SHP77 (cell line): ENCODE measurements at regions not wholly inside any gene's neighbourhood (a gene's known extent, or its start where the extent isn't known, plus 50 kb on each side); places are given as distances from the start of the nearest gene placed in this dataset.
"Not testable (repeated sequence)": the region's sequence is repeated elsewhere in the genome, so short reads cannot be mapped to it uniquely, and the experiment has no call there.

Source experiments
- DNase-seq, 2 experiments: peaks; one replicate each; lab custom pipeline; 2025; lab: John Stamatoyannopoulos, UW

DNA sequence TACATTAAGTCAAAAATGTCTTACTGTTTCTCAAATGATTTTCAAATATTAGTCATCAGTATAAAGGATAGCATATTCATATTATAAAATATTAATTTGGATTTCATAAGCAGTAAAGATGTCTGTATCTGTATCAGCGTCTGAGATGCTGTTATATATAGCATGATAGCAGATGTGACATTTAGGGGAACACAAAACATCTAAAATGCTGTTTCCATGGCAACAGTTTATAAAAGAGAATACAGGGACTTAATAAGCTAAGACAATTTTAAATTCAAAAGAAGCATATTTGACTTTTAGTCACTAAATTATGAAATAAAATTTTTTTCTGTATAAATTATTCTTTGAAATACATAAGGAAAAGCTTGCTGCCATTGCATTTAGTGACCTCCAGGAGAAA lies 432.2 kb downstream of the PDGFC start:
- DNase-seq: no peak

DNA sequence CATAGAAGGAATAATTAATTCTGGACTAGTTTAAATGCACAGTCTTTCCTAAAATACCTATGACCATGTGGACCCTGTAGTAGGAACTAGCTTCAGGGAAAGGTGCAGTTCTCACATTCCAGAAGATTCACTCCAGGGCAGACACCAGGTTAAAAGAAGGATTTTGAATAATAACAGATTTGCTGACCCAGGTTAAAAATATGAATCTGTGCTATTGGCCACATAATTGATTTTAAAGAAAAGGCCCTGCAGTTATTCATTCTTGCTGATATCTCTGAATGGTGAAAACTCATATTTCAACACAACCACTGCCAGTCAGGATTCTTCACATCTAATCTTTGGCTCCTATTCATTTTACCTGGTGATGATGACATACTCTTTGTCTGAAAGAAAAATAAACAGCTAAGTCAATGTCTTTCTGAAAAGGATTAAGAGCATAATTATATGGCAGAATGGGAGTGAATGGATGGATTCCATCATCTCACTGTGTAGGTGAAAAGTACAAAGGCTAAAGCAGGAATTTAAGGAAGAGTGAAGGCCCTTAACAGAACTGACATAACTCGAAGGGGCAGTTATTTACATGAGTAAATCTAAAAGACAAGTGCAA lies 432.8 kb downstream of the PDGFC start:
- DNase-seq: no peak

DNA sequence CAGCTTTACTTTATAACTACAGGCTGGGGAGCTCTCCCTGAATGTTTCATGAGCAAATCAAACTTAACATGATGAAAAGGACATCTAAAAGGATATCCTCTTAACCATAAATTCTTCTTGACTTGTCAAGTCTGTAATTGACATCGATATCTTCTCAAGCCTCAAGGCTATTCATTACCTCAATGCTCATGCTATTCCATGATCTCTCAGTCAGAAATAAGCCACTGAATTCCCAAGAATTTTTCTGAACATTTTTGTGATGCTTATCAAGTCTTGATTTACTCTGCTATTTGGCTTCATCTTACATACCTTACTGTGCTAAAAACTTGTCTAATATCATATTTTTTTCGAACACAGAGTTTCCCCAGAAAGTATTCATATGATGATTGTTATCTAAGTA lies 433.4 kb downstream of the PDGFC start:
- no peak for DNase-seq

DNA sequence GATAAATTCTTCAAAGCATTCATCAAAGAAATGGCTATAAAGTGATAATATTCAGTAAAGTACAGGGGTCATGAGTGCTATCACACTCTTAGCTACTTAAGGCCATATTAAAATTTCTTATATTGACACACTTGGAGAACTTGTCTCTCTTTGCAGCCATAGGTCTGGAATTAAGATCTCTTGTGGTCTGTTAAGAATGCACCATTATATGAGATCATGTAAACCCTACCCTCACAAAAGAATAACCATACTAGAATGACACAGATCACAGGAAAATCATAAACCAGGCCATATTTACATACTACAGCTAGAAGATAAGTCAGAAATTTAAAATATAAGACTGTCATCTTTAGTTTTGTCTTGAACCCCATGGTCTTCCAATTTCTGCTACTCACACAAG lies 434.3 kb downstream of the PDGFC start:
- DNase-seq: no peak

DNA sequence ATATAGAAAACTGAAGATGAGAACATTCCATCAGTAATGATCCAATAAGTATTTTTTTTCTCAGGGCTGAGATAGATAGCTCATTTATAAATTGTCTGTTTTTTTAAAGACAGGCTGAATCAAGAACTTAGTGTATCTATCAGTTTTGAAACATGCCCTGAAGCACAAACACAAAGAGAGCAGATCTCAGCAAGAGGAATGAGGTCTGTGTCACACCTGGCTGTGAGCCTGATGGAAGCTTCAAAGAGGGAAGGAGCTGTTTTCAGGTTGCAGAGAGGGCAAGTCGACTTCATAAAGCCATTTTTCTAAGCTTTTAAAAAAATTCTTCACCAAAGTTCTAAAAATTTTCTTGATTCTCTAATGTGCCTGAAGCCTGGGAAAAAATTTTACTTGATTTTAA lies 434.9 kb downstream of the PDGFC start:
- no peak for DNase-seq

DNA sequence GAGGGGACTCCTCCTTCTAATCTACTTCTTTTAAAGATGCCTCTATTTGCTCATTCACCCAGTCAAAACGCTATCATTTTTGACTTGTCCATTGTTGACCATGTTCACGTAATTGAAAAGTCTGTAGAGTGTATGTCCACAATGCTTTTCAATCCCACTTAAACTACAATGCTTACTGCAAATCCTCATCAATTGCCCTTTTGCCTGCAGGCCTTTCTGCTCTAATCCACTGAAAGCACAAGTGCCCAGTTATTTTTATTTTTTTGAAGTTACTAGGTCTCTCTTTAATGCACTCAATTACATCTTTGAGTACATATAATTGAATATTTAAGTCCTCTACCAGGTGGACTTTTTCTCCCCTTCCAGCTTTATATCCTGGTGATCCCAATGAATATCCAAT lies 437.4 kb downstream of the PDGFC start:
- no peak for DNase-seq

DNA sequence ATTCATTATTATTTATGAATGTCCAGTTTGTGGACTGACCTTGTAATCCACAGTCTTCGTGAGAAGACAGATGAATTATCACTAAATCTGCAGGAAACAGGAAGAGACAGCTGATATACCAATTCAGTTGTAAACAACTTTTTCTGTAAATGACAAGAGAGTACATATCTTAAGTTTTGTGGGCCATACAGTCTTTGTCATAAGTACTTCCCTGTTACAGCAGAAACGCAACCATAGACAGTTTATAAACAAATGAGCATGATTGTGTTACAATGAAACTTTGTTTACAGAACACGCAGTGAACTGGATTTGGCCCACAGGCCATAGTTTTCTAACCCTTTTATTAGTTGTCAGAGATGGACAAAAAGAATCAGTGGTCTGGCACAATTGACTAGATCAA lies 443.4 kb downstream of the PDGFC start:
- no peak for DNase-seq

DNA sequence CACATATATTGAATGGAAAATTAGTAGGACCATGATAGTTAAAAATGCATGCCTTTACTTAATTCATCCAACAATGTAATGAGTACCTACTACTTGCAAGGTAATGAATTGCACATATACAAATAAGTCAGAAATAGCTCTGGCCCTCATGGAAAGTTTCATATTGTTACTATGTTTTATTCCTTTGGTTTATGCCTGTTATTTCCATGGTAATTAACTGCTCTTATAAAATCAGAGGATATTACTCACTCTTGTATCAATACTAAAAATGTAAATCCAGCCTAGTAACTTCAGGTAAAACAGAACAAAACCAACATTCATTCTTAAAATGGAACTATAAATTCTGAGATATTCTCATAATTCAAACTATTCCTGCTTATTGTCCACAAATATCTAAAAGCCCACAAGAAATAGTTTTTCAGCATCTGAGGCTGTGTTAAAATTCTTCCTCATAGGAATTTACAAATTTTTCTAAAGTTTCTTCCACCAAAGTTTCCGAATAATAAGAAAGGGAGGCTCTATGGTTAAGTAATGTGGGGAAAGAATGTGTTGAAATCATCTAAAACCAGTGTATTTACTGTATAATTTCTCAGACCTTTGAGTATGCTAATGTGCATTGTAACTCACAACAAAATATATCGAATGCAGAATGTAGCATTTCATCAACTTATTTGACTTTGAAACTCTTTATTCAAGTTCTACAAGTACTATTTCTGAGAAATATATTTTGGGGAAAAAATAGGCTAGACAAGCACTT lies 444.2 kb downstream of the PDGFC start:
- DNase-seq: no peak

DNA sequence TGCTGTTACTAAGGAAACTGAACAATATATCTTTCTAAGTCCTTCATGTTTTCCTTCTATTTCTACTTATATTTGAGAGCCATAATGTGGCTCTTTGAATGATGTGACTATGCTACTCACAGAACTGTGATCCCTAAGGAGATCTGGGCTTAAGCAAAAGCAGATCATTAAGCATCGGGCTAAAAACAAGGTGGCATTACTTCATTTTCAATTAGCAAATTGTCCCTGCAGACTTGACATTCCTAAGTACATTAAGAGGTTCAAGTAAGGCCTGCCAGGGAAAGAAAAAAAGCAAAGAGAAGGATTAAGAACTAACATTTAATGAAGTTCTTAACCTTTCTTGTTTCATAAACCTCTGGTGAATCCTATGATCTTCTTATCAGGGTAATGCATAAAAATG lies 447.6 kb downstream of the PDGFC start:
- no peak for DNase-seq

DNA sequence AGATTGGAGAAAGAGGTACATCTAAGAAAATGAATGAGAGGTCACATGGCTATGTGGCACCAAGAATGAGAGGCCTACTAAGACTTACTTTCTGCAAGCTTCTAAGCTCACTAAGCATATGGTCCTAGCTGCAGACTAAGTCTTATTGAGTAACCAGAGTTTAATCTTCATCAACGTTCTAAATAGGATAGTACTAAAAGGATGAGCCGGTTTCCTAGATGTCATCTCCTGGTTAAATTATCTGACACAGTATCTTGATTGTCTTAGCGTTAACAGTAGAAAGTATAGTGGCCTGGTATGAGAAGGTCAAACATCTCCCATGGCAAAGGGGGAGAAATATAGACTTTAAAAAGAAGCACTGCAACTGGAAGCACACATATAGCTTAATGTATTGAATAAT lies 448.1 kb downstream of the PDGFC start:
- no peak for DNase-seq

DNA sequence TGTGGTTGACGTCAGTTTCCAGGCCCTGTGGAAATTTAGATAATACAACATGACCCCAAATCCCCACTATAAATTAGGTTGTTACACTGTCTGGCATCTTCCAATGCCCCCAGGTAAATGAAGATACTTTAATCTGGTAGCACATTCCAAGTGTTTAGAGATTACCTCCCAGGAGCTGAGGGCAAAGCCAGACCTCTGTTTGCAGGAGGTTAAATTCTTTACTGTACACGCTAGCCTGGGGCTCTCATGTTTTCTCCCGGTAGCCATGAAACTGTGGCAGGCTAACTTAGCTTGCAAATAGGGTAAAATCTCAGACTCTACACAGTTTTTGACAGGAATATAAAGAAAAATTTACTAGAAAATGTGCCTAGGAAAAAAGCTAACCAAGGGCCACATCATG lies 450.0 kb downstream of the PDGFC start:
- DNase-seq: no peak

DNA sequence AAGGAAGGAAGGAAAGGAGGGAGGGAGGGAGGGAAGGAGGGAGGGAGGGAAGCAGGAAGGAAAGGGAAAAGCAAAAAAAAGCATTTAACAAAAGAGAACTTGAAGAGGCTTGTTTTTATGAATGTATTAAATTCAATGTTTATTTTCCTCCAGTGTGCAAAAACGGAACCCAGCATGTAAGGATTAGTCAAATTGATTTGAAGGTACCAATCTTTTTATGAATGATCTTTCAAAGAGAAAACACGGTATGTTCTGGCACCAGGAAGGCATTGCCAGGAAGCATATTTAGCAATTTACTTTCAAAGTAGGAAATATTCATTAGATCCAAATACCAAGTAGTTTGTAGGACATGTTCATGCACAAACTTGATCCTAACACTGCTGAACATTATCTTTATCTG lies 453.6 kb downstream of the PDGFC start:
- DNase-seq: no peak

DNA sequence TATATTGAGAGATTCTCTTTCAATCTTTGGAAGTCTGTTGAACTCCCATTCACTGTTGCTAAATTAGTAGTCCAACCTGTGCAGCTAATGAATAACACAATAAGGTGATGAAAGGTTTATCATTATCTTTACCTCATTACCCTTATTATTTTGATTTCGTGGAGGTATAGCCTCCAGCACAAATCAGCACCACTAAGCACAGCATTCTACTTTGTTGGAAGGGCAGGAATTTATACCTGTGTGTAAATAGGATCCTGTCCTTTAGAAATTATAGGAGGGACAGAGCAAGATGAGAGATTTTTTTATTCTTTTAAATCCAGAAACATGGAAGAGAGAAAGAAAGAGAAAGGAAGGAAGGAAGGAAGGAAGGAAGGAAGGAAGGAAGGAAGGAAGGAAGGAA lies 454.1 kb downstream of the PDGFC start:
- DNase-seq: no peak

DNA sequence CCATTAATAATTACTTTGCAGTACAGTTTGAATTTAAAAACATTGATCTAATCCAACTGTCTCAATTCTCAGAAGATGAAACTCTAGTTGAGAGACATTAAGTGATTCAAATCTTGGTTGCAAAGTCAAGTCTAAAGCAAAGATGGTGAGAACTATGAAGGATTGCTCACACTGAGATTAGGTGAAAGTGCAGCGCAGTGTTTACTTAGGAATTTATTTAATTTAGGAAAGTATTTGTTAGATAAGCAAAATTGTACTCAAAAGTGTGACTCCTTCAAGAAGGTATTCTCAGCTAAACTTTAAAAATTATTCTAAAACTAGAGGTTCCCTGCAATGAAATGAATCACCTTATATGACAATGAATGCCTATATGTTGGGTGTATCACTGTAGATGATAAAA lies 454.9 kb downstream of the PDGFC start:
- no peak for DNase-seq

DNA sequence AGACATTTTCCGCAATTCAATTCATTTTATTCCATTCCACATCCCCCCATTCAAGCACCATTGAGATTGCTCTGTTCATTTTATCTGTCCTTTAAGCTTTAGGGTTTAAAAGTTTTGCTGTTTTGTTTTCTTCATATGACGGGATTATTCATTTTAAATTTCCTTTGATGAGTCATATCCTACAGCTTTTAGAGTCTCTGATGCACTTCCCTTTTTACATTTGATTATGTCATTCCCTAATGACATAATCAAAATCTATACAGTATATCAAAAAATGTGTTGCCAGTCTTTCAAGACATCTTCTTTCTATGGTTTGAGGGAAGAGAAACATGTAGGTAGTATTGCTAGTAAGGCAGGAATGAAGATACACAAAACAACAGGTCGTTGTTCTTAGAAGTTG lies 456.3 kb downstream of the PDGFC start:
- no peak for DNase-seq

DNA sequence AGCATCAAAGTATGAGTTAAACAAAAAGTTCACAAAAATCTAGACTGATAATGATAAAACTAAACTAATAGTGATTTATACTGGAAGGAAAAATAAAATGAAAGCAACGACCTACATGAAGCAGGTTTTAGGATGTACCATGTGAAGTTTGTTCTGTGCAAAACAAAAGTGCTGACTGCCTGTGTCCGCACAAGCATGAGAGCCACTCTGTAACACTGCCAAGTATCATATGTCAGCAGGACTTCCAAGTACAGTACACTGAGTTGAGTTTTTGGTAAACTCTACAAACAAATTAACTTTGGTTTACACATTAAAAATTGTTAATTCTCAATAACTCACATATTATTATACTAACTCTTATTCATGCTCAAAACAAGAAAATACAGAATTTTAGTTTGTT lies 459.0 kb downstream of the PDGFC start:
- no peak for DNase-seq

DNA sequence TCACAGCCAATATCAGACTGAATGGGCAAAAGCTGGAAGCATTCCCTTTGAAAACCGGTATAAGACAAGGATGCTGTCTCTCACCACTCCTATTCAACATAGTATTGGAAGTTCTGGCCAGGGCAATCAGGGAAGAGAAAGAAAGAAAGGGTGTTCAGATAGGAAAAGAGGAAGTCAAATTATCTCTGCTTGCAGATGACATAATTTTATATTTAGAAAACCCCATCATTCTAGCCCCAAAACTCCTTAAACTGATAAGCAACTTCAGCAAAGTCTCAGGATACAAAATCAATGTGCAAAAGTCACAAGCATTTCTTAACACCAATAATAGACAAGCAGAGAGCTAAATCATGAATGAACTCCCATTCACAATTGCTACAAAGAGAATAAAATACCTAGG lies 461.7 kb downstream of the PDGFC start:
- DNase-seq: not testable (repeated sequence)

DNA sequence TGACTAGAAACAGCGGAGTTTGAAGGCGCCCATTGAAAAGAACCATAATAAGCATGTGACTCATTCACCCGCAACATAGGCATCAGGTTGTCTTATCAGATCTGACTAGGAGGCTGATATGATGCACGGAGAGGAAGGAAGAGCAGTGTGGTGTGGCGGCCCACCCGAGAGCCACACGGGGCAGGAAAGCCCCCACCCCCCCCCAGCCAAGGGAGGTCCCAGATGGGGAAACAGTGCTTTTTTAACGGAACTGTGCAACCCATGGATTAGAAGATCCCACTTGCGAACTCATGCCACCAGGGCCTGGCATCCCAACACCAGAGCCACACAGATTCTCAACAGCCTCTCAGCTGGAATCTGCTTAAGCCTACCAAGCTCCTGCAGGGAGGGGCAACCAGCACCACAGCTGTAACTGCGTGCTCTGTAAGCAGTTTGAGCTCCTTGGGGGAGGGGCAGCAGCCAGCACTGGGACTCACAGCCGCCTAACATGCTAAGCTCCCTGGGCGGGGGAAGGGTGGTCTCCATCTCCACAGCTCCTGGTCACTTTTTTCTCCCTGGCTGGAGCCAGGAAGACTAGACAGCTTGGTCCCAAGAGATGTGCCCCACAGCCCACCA lies 466.2 kb downstream of the PDGFC start:
- DNase-seq: no peak

DNA sequence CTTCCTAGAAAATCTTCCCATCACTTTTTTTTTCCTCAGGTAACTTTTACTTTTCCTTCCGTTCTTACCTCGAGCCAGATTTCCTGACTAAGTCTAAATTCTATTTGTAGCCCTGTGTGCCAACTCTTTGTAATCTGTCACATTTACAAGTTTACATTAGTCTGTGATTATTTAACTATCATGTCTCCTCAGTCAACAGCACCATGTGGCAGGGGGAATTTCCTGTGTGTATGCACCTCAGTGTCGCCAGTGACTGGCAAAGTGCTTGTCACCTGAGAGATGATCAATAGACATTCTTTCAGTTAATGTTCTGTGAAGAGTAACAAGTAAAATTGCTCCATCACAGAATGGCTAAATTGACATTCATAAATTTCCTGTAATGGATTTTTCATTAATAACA lies 468.5 kb downstream of the PDGFC start:
- no peak for DNase-seq

DNA sequence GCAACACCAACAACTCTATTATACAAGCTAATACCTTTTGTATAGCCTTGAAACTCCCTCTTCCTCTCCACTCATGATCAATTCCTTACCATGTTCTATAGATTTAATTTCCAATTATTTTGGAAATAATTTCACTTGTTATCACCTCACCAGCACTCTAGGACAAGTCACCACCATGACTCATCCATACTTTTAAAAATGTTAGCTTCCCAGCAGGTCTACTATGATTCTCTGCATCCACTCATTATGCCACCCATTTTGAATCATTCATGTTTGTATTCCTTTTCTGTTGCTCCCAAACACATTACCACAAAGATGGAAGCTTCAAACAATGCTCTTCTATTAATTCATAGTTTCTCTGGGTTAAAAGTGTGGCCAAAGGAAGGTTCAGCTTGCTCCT lies 469.6 kb downstream of the PDGFC start:
- DNase-seq: no peak

DNA sequence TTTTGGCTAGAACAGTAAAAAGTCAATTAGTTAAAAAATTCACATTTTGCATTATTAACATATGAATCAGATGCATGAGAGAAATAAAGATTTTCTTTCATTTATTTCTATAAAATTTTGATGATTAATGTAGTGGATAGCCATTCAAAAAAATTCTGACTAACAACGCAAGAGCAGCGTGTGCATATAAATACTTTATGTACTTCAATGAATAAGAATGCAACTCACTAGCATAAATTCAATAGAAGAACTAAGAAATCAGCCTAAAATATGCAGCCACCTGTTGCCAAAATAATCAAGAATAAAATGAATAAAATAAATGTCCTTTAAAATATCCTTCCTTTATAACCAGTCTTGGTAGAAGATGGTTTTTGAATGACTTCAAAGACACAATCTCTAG lies 471.9 kb downstream of the PDGFC start:
- DNase-seq: no peak

DNA sequence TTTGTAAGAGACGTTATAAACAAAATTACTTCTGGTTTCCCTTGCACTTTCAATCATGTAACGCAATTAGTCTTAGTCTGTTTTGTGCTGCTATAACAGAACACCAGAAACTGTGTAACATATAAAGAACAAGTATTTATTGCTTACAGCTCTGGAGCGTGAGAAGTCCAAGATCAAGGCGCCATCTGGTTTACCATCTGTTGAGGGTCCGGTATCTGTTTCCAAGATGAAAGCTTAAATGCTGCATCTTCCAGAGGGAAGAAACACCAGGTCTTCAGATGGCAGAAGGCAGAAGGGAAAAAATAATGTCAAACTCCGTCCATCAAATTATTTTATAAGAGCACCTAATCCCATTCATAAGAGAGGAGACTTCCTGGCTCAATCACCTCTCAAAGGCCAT lies 474.1 kb downstream of the PDGFC start:
- DNase-seq: no peak

DNA sequence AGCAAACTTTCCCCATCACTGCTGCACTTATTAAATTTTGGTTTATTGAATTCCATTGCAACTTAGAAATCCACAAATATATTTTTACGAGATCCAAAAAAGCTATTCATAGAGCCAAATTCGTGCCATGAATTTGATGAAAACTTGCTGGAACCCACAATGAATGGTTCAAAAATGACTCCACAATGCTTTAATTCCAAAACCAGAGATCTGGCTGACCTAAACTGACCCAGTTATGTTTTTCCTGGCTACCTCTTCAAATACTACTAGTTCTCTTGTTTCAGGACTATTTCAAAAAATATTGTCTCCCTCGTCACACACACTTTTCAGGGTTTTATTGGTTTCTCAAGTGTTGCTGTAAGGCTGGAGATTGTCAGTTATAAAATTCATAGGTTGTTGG lies 474.8 kb downstream of the PDGFC start:
- DNase-seq: no peak

DNA sequence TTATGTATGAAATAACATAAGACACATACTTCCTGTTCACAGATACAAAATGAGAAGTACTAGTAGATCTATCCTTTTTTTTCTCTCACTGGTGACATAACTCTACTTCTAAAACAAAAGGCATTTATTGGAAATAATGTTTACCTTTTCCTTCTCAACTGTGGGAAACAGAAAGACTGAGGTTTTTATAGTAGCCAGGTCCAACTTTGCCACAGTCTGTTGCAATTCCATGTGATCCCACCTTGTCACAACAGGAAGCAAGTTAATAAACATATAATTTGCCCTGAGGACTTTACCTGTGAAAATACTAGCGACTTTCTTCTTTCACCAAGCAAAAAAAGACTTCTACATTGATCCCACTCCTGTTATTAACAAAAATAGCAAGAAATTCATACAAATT lies 475.8 kb downstream of the PDGFC start:
- DNase-seq: no peak
